ENCODE measurements at regions not wholly inside any gene's neighbourhood (a gene's known extent, or its start where the extent isn't known, plus 50 kb on each side); places are given as distances from the start of the nearest gene placed in this dataset.

- TF ChIP-seq, protein P1, sequence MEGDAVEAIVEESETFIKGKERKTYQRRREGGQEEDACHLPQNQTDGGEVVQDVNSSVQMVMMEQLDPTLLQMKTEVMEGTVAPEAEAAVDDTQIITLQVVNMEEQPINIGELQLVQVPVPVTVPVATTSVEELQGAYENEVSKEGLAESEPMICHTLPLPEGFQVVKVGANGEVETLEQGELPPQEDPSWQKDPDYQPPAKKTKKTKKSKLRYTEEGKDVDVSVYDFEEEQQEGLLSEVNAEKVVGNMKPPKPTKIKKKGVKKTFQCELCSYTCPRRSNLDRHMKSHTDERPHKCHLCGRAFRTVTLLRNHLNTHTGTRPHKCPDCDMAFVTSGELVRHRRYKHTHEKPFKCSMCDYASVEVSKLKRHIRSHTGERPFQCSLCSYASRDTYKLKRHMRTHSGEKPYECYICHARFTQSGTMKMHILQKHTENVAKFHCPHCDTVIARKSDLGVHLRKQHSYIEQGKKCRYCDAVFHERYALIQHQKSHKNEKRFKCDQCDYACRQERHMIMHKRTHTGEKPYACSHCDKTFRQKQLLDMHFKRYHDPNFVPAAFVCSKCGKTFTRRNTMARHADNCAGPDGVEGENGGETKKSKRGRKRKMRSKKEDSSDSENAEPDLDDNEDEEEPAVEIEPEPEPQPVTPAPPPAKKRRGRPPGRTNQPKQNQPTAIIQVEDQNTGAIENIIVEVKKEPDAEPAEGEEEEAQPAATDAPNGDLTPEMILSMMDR (IDR thresholded peaks at IDR 0.05; ENCODE audit: insufficient read depth, low read depth, low read length, missing control alignments): no peak
- DNase-seq (ENCODE audit: low read depth): no peak
- H3K4me3 ChIP-seq (ENCODE audit: low read length): no peak overlapping the region
Measured at GRCh38 chr2:16253291-16253690, 312.9 kb downstream of the MYCN start.

- H3K4me3 ChIP-seq (ENCODE audit: low read length): no peak overlapping the region
- TF ChIP-seq, protein P1 (IDR thresholded peaks at IDR 0.05; ENCODE audit: insufficient read depth, low read depth, low read length, missing control alignments): no peak
- no peak for DNase-seq (ENCODE audit: low read depth)
Measured at GRCh38 chr2:16252891-16253290, 312.5 kb downstream of the MYCN start.

- no peak for DNase-seq (ENCODE audit: low read depth)
- TF ChIP-seq, protein P1 (IDR thresholded peaks at IDR 0.05; ENCODE audit: insufficient read depth, low read depth, low read length, missing control alignments): no peak
- H3K4me3 ChIP-seq (ENCODE audit: low read length): no peak overlapping the region
Measured at GRCh38 chr2:16252251-16252650, 311.9 kb downstream of the MYCN start.

DNA sequence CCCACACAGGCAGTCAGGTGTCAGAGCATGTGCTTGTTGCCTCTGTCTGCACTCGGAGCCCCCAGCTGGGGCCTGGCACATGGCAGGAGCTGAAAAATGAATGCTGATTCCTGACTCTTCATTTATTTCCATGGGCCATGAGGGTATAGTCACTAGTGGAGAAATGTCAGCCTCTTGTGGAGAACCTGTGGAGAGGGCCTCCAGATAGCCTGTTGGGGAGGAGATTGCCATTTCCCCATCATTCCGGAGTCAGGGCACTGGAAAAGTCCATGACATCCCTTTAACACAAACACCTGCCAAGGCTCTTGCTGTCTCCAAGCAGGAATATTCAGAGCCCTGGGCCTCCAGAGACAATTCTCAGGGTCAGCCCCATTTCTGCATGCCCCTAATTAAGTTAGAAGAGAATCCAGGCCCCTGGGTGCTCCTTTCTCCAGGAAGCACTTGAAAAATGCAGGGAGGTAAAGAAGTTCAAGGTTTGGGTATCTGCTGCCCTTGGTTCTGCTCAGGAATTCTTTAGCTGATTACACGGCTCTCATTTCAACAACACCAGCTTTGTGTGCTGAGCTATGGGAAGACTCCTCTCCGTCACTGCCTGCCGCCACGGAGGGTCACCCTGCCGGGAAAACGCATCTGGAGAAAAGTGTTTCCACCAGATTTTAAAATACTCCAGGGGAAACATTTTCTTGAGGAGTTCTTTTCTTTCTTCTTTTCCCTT is 311.3 kb downstream of the MYCN start:
- DNase-seq (ENCODE audit: low read depth): no peak
- no peak overlapping the region for H3K4me3 ChIP-seq (ENCODE audit: low read length)
- TF ChIP-seq, protein P1 (IDR thresholded peaks at IDR 0.05; ENCODE audit: insufficient read depth, low read depth, low read length, missing control alignments): no peak

GRCh38 chr2:16250886-16251285 is 310.5 kb downstream of the MYCN start:
- H3K4me3 ChIP-seq (ENCODE audit: low read length): no peak overlapping the region
- DNase-seq (ENCODE audit: low read depth): no peak
- TF ChIP-seq, protein P1 (IDR thresholded peaks at IDR 0.05; ENCODE audit: insufficient read depth, low read depth, low read length, missing control alignments): no peak

DNA sequence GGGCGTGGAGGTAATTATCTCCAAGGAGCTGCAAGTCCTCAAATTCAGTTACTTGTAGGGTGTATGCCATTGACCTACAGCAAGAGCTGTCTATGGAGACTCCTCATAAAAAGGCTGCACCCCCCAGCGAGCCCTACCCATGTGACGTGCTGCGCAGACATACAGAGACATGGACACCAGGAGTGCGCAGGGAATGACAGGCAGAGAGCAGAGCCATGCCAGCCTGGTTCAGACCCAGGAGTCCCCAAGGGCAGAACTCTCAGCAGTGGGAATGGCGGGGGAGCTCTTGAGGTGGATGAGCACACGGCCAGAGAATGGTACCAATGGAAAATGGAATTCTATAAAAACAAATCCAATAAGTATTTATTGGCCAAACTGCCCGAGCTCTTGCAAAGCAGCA is 310.1 kb downstream of the MYCN start:
- H3K4me3 ChIP-seq (ENCODE audit: low read length): no peak overlapping the region
- TF ChIP-seq, protein P1 (IDR thresholded peaks at IDR 0.05; ENCODE audit: insufficient read depth, low read depth, low read length, missing control alignments): no peak
- no peak for DNase-seq (ENCODE audit: low read depth)

DNA sequence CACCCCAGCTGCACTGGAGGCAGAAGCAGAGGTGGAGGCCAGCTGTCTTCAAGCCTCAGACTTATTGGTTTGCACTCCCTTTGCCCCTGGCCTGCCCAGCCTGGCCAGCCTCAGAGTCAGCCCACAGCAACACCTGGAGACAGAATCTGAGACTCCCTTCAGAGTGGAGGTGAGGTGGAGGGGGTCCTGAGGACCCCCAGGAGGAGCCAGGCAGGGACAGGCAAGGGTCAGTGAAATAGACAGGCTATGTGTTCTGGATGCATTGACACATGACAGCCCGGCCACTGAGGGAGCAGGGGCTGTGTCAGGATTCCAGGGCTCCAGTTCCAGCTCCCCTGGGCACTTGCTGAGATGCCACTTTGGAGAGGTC is 309.7 kb downstream of the MYCN start:
- no peak overlapping the region for H3K4me3 ChIP-seq (ENCODE audit: low read length)
- DNase-seq (ENCODE audit: low read depth): no peak
- TF ChIP-seq, protein P1 (IDR thresholded peaks at IDR 0.05; ENCODE audit: insufficient read depth, low read depth, low read length, missing control alignments): no peak

All from epithelial cell of esophagus (primary cell).